B cell (primary cell): ENCODE measurements at regions not wholly inside any gene's neighbourhood (a gene's known extent, or its start where the extent isn't known, plus 50 kb on each side); places are given as distances from the start of the nearest gene placed in this dataset.

Experiments
- ATAC-seq: fragments of 200-7000 bp; cut with Tn5 transposase; one replicate; pipeline ENCODE4 v1.10.0; 2021; ENCODE audit warnings: low read depth, mild to moderate bottlenecking, moderate number of reproducible peaks, moderate library complexity
- CTCF ChIA-PET: fragments of 350-600 bp; sonication (Branson Sonifier 250); formaldehyde crosslinking; loops from one replicate; lab custom pipeline; 2021; ENCODE audit warnings: antibody characterized with exemption, inconsistent platforms; lab: Charles Lee
- POLR2A ChIA-PET: fragments of 350-600 bp; sonication (Branson Sonifier 250); formaldehyde crosslinking; loops from one replicate; lab custom pipeline; 2021; ENCODE audit warnings: antibody characterized with exemption; lab: Charles Lee
- DNase-seq: peaks from one replicate; pipeline ENCODE4 v3.0.0; 2013
- H2AFZ ChIP-seq: 2 replicates; pipeline ENCODE4 v1.6.1; 2012; ENCODE audit warnings: mild to moderate bottlenecking, low read depth, low read length; ENCODE audit not compliant: insufficient read depth, poor library complexity, severe bottlenecking
- H3K27ac ChIP-seq, 2 donors: 1 replicate in 1 of 2; 2 replicates in 1 of 2; pipeline ENCODE4 v1.5.1; 2012 to 2013; ENCODE audit warnings: low read length in 2 of 2, mild to moderate bottlenecking in 2 of 2, moderate library complexity in 1 of 2
- H3K27me3 ChIP-seq, 4 experiments: fragments of 200-600 bp in 1 of 4; sonication (generic) in 1 of 4; replicated peaks in 1 of 4; 1 replicate in 2 of 4; 2 replicates in 2 of 4; pipeline versions ENCODE4 v1.6.1 to v1.7.0; 2013 to 2016; ENCODE audit warnings: low read length in 3 of 4, mild to moderate bottlenecking in 2 of 4, mixed read lengths in 1 of 4, moderate library complexity in 1 of 4; ENCODE audit not compliant: insufficient read depth in 4 of 4, control insufficient read depth in 3 of 4; ENCODE audit errors: control extremely low read depth in 1 of 4
- H3K36me3 ChIP-seq, 2 experiments: replicated peaks in 1 of 2; 1 replicate in 1 of 2; 2 replicates in 1 of 2; pipeline versions ENCODE4 v1.6.1 to v1.7.1; 2013; ENCODE audit warnings: low read length in 1 of 2; ENCODE audit not compliant: insufficient read depth in 2 of 2, control insufficient read depth in 1 of 2; ENCODE audit errors: control extremely low read depth in 1 of 2, extremely low read depth in 1 of 2
- H3K4me1 ChIP-seq, 2 donors: fragments of 200-600 bp in 1 of 2; sonication (generic) in 1 of 2; 1 replicate in 1 of 2; 2 replicates in 1 of 2; pipeline versions ENCODE4 v1.5.1 to v1.6.1; 2013 to 2017; ENCODE audit warnings: low read length in 2 of 2; ENCODE audit not compliant: control insufficient read depth in 2 of 2, insufficient read depth in 2 of 2
- H3K4me2 ChIP-seq: replicated peaks from 2 replicates; pipeline ENCODE3; 2012; ENCODE audit warnings: mild to moderate bottlenecking, low read depth, low read length; ENCODE audit not compliant: poor library complexity, severe bottlenecking
- H3K4me3 ChIP-seq, 5 experiments: fragments of 200-600 bp in 1 of 5; sonication (generic) in 1 of 5; 1 replicate in 3 of 5; 2 replicates in 2 of 5; pipeline versions ENCODE4 v1.5.1 to v1.7.0; 2011 to 2016; ENCODE audit warnings: low read length in 4 of 5, mild to moderate bottlenecking in 4 of 5, low read depth in 2 of 5, control low read depth in 1 of 5, moderate library complexity in 1 of 5; ENCODE audit not compliant: insufficient read depth in 1 of 5; ENCODE audit errors: control extremely low read depth in 1 of 5, extremely low read depth in 1 of 5
- H3K79me2 ChIP-seq: fragments of 200-600 bp; sonication (generic); one replicate; pipeline ENCODE4 v1.6.0; 2016; ENCODE audit warnings: low read length; ENCODE audit not compliant: control insufficient read depth, insufficient read depth
- H3K9ac ChIP-seq: fragments of 200-600 bp; sonication (generic); 2 replicates; pipeline ENCODE4 v1.6.1; 2017; ENCODE audit warnings: mild to moderate bottlenecking, low read length, moderate library complexity
- H3K9me3 ChIP-seq, 3 donors: one replicate each; pipeline versions ENCODE4 v1.6.1 to v1.7.1; 2013; ENCODE audit warnings: low read length in 2 of 3; ENCODE audit not compliant: control insufficient read depth in 2 of 3, insufficient read depth in 1 of 3; ENCODE audit errors: control extremely low read depth in 1 of 3
- H4K20me1 ChIP-seq: 2 replicates; pipeline ENCODE4 v1.6.0; 2012; ENCODE audit warnings: mild to moderate bottlenecking, low read length; ENCODE audit not compliant: insufficient read depth, control insufficient read depth, poor library complexity, severe bottlenecking
- H3K27ac Mint-ChIP-seq: one replicate; pipeline ENCODE4 v1.8.0; 2021; ENCODE audit warnings: mixed read lengths
- H3K27me3 Mint-ChIP-seq: one replicate; pipeline ENCODE4 v1.8.0; 2021; ENCODE audit warnings: mixed read lengths
- H3K4me1 Mint-ChIP-seq: one replicate; pipeline ENCODE4 v1.8.0; 2021; ENCODE audit warnings: mixed read lengths
- H3K4me3 Mint-ChIP-seq: one replicate; pipeline ENCODE4 v1.8.0; 2021; ENCODE audit warnings: mixed read lengths
- H3K9me3 Mint-ChIP-seq: one replicate; pipeline ENCODE4 v1.8.0; 2022; ENCODE audit warnings: mixed read lengths; ENCODE audit not compliant: insufficient read depth
- EZH2 ChIP-seq: IDR thresholded peaks from 2 replicates; pipeline ENCODE4 v1.6.1; 2012; ENCODE audit warnings: borderline replicate concordance, low read depth, mild to moderate bottlenecking, moderate library complexity, low read length; ENCODE audit not compliant: insufficient read depth, poor library complexity, severe bottlenecking
- WGBS: methylation state at CpG from one replicate; pipeline ENCODE4 v1.1.5; 2013; ENCODE audit warnings: missing lambda C conversion rate; ENCODE audit not compliant: insufficient coverage; 5-methylcytosine and 5-hydroxymethylcytosine counted together
- intact Hi-C: fragments of 100-400 bp; cut with micrococcal nuclease; formaldehyde crosslinking; loops from one replicate; pipeline ENCODE4 v1.10.0; 2022
- TF ChIP-seq, protein P1 (sequence below): fragments of 200-600 bp; IDR thresholded peaks from one replicate; pipeline ENCODE4 v1.8.0; 2022; ENCODE audit warnings: antibody characterized with exemption, mild to moderate bottlenecking

DNA sequence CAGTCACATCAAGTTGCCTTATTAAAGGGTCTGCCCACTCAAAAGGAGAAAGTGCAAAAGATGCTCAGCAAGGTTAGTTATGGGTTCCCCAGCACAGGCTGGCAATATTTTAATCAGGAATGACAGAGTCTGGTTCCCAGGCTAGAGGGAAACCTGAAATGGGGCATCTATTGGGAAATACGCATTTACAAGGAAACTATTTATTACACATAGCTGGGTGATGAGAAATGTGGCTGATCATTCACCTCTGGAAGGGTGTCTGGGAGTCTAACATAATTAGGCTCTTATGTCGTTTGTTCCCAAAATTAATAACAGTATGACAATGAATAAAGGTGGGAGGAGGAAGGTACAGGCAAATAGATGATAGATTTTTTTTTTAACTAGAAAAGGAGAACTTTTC lies 314.7 kb downstream of the ENC1 start:
- ChIA-PET CTCF (no interaction called here), POLR2A (no interaction called here)
- Histone ChIP-seq H3K27me3 (no peaks in the 10 kb centered on the region), H3K9ac (no peak overlapping the region), H4K20me1 (no peaks in the 10 kb centered on the region), H3K4me1 (peaks cover 5% of the 10 kb centered on the region in 2 donors), H3K4me3 (no peak overlapping the region), H3K9me3 (no peaks in the 10 kb centered on the region), H2AFZ (no peak overlapping the region), H3K4me2 (no peak overlapping the region), H3K27ac (no peak overlapping the region), H3K79me2 (no peaks in the 10 kb centered on the region), H3K36me3 (no peaks in the 10 kb centered on the region)
- no peak for DNase-seq
- H3K27ac Mint-ChIP-seq: no peak overlapping the region
- TF ChIP-seq, protein P1, sequence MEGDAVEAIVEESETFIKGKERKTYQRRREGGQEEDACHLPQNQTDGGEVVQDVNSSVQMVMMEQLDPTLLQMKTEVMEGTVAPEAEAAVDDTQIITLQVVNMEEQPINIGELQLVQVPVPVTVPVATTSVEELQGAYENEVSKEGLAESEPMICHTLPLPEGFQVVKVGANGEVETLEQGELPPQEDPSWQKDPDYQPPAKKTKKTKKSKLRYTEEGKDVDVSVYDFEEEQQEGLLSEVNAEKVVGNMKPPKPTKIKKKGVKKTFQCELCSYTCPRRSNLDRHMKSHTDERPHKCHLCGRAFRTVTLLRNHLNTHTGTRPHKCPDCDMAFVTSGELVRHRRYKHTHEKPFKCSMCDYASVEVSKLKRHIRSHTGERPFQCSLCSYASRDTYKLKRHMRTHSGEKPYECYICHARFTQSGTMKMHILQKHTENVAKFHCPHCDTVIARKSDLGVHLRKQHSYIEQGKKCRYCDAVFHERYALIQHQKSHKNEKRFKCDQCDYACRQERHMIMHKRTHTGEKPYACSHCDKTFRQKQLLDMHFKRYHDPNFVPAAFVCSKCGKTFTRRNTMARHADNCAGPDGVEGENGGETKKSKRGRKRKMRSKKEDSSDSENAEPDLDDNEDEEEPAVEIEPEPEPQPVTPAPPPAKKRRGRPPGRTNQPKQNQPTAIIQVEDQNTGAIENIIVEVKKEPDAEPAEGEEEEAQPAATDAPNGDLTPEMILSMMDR: no peak
- TF ChIP-seq EZH2: no peak
- peaks cover 4% of the 10 kb centered on the region for H3K27me3 Mint-ChIP-seq
- intact Hi-C loops: no loop called here
- no peaks in the 10 kb centered on the region for H3K9me3 Mint-ChIP-seq
- no peak for ATAC-seq
- no peak overlapping the region for H3K4me3 Mint-ChIP-seq
- H3K4me1 Mint-ChIP-seq: peaks cover 2% of the 10 kb centered on the region
- no CpG with 5 or more reads among the region's 2 CpGs for WGBS

DNA sequence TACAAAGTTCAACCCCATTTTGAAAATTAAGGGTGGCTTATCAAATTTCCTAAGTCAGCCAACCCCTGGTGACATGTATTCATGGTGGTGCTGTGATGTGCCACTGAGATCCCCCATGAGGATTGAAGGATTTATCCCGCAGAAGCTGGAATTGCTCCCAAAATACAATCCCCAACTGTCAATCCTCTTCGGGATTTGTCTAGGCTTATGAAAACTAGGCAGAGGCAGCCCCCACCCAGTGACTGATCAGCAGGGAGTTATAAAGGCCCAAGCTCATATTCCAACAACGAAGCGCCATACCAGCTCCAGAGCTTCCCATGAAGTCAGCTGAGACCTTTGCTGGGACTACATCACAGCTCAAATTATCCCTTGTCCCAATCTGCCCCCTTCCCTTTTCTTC lies 316.0 kb downstream of the ENC1 start:
- DNase-seq (no peak), ATAC-seq (no peak)
- Histone ChIP-seq H3K9ac (no peak overlapping the region), H3K36me3 (no peaks in the 10 kb centered on the region), H3K27me3 (no peaks in the 10 kb centered on the region), H2AFZ (no peak overlapping the region), H3K9me3 (no peaks in the 10 kb centered on the region), H3K4me2 (no peak overlapping the region), H4K20me1 (no peaks in the 10 kb centered on the region), H3K4me1 (peaks cover 5% of the 10 kb centered on the region in 2 donors), H3K79me2 (no peaks in the 10 kb centered on the region), H3K4me3 (no peak overlapping the region), H3K27ac (no peak overlapping the region)
- intact Hi-C loops: no loop called here
- Mint-ChIP-seq H3K27ac (no peak overlapping the region), H3K4me3 (no peak overlapping the region), H3K4me1 (peaks cover 2% of the 10 kb centered on the region), H3K27me3 (peaks cover 4% of the 10 kb centered on the region), H3K9me3 (peaks cover 4% of the 10 kb centered on the region)
- TF ChIP-seq, protein P1: no peak
- ChIA-PET POLR2A (no interaction called here), CTCF (no interaction called here)
- 100% methylated on average over 4 of the region's 4 CpGs for WGBS
